SU-DHL-6 (cell line): ENCODE measurements at regions not wholly inside any gene's neighbourhood (a gene's known extent, or its start where the extent isn't known, plus 50 kb on each side); places are given as distances from the start of the nearest gene placed in this dataset.

ENCODE experiments used
- H2AFZ ChIP-seq: fragments of 200-600 bp; sonication (generic); 2 replicates; pipeline ENCODE4 v1.6.1; 2014; ENCODE audit warnings: low read depth, mild to moderate bottlenecking, moderate library complexity, mixed read lengths, antibody characterized with exemption, low read length; ENCODE audit not compliant: severe bottlenecking
- H3F3A ChIP-seq: fragments of 200-600 bp; shearing (Covaris generic); 2 replicates; pipeline ENCODE4 v1.6.0; 2016; ENCODE audit warnings: antibody characterized with exemption, mild to moderate bottlenecking; ENCODE audit not compliant: insufficient read depth
- H3K27ac ChIP-seq: fragments of 200-600 bp; sonication (generic); 2 replicates; pipeline ENCODE4 v1.5.1; 2016; ENCODE audit warnings: low read depth, mild to moderate bottlenecking, low read length, moderate library complexity, mixed read lengths
- H3K27me3 ChIP-seq: fragments of 200-600 bp; sonication (generic), shearing (Covaris generic); 2 replicates; pipeline ENCODE4 v1.6.0; 2014; ENCODE audit warnings: mild to moderate bottlenecking, low read length
- H3K36me3 ChIP-seq: fragments of 200-600 bp; sonication (generic); 2 replicates; pipeline ENCODE4 v1.6.1; 2014; ENCODE audit warnings: mild to moderate bottlenecking, low read length, mixed read lengths
- H3K4me2 ChIP-seq: fragments of 300-600, 200-600 bp; shearing (Covaris generic), sonication (generic); 2 replicates; pipeline ENCODE4 v1.6.0; 2014; ENCODE audit warnings: low read length, low read depth, mild to moderate bottlenecking; ENCODE audit not compliant: poor library complexity, severe bottlenecking
- H3K4me3 ChIP-seq: fragments of 200-600 bp; sonication (generic); 2 replicates; pipeline ENCODE4 v1.5.1; 2014; ENCODE audit warnings: antibody characterized with exemption, low read length, mild to moderate bottlenecking, mixed read lengths; ENCODE audit not compliant: insufficient read depth, poor library complexity, severe bottlenecking
- H3K79me2 ChIP-seq: fragments of 200-600 bp; sonication (generic); 2 replicates; pipeline ENCODE4 v1.6.1; 2014; ENCODE audit warnings: mild to moderate bottlenecking, low read length, moderate library complexity; ENCODE audit not compliant: insufficient read depth
- H3K9ac ChIP-seq: fragments of 200-600 bp; sonication (generic); 2 replicates; pipeline ENCODE4 v1.7.0; 2014; ENCODE audit warnings: mild to moderate bottlenecking, low read length
- H3K9me2 ChIP-seq: fragments of 200-600 bp; sonication (generic); replicated peaks from 2 replicates; pipeline ENCODE4 v1.6.1; 2014; ENCODE audit warnings: low read length; ENCODE audit not compliant: insufficient read depth
- H3K9me3 ChIP-seq: fragments of 200-600 bp; sonication (generic); 2 replicates; pipeline ENCODE4 v1.6.1; 2014; ENCODE audit warnings: low read length, mixed read lengths; ENCODE audit not compliant: insufficient read depth
- H4K20me1 ChIP-seq: fragments of 200-600 bp; sonication (generic); 2 replicates; pipeline ENCODE4 v1.6.1; 2014; ENCODE audit warnings: low read depth, mild to moderate bottlenecking, antibody characterized with exemption, low read length, moderate library complexity, mixed read lengths
- EZH2phosphoT487 ChIP-seq: fragments of 200-600 bp; sonication (generic), shearing (Covaris generic); conservative IDR thresholded peaks from 2 replicates; pipeline ENCODE4 v1.6.1; 2018; ENCODE audit warnings: mild to moderate bottlenecking, antibody characterized with exemption, low read length, moderate library complexity, mixed read lengths
- TF ChIP-seq, protein P1 (sequence below): fragments of 200-600 bp; sonication (generic); IDR thresholded peaks from one replicate; pipeline ENCODE4 v1.5.1; 2017; ENCODE audit warnings: antibody characterized with exemption, mild to moderate bottlenecking, low read length, moderate library complexity; ENCODE audit not compliant: insufficient read depth, poor library complexity, severe bottlenecking

DNA sequence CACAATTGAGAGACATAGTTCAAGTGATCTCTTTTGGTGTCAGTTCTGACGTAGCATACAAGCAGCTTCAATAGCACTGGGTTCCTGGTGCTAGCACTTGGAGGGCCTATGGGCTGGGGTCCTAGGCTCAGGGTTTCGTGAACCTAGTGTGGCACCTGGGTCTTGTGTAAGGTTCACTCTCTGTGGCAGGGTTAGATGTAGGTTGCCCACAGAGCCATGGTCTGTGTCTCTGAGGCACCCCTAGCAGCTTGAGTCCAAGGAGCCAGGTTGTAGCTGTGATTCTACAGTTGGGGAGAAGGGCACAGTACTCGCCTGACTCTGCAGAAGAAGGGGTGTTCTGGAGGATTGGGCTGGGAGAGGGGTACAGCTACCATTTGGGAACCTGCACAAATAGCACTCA lies 282.6 kb upstream of the LRRC3B start:
- no peak overlapping the region for H2AFZ ChIP-seq
- H3K79me2 ChIP-seq: no peaks in the 10 kb centered on the region
- no peak overlapping the region for H3K4me2 ChIP-seq
- TF ChIP-seq, protein P1, sequence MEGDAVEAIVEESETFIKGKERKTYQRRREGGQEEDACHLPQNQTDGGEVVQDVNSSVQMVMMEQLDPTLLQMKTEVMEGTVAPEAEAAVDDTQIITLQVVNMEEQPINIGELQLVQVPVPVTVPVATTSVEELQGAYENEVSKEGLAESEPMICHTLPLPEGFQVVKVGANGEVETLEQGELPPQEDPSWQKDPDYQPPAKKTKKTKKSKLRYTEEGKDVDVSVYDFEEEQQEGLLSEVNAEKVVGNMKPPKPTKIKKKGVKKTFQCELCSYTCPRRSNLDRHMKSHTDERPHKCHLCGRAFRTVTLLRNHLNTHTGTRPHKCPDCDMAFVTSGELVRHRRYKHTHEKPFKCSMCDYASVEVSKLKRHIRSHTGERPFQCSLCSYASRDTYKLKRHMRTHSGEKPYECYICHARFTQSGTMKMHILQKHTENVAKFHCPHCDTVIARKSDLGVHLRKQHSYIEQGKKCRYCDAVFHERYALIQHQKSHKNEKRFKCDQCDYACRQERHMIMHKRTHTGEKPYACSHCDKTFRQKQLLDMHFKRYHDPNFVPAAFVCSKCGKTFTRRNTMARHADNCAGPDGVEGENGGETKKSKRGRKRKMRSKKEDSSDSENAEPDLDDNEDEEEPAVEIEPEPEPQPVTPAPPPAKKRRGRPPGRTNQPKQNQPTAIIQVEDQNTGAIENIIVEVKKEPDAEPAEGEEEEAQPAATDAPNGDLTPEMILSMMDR: no peak
- no peak for TF ChIP-seq EZH2phosphoT487
- H4K20me1 ChIP-seq: no peaks in the 10 kb centered on the region
- no peak overlapping the region for H3K4me3 ChIP-seq
- no peaks in the 10 kb centered on the region for H3F3A ChIP-seq
- H3K36me3 ChIP-seq: no peaks in the 10 kb centered on the region
- H3K9me2 ChIP-seq: no peaks in the 10 kb centered on the region
- H3K27ac ChIP-seq: no peak overlapping the region
- H3K9ac ChIP-seq: no peak overlapping the region
- no peaks in the 10 kb centered on the region for H3K27me3 ChIP-seq
- no peaks in the 10 kb centered on the region for H3K9me3 ChIP-seq

DNA sequence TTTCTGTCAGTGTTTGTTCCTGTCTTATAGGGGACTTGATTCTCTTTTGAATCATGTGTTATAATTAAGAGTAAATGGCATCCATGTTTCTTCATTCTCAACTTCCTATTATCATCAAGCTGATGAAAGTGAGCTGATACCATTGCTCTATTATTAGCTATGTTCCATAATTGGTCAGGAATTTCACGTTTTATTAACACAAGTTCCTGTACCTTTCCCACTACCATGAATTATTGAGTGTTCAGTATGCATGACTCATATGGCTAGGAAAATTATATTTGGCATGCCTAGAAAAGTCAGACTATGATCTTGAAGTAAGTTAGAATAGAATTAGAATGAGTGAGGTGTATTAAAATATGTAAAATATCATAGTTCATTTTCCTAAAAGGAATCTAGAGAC lies 278.9 kb upstream of the LRRC3B start:
- Histone ChIP-seq H3K36me3 (no peaks in the 10 kb centered on the region), H3F3A (no peaks in the 10 kb centered on the region), H3K9me3 (no peaks in the 10 kb centered on the region), H3K4me3 (no peak overlapping the region), H3K9me2 (no peaks in the 10 kb centered on the region), H3K27ac (no peak overlapping the region), H2AFZ (no peak overlapping the region), H3K79me2 (no peaks in the 10 kb centered on the region), H3K27me3 (no peaks in the 10 kb centered on the region), H4K20me1 (no peaks in the 10 kb centered on the region), H3K9ac (no peak overlapping the region), H3K4me2 (no peak overlapping the region)
- TF ChIP-seq, protein P1: no peak
- TF ChIP-seq EZH2phosphoT487: no peak

DNA sequence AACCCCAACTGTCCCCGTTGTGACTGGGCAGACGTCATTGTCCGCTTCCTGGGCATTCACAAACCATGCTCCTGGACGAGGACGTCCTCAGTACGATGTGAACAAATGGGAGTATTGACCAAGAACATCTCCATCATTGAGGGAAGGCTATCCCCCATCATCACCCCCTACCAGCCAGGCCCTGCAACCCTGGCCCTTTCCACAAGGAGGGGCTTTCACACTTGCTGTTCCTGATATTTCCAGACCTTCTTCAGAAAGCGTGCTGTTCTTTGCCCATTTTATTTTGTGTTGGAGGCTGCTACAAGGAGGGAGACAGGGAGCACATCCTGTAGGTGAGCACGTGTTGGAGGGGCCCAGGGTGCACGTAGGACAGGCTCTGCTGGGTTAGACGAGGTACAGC lies 277.0 kb upstream of the LRRC3B start:
- Histone ChIP-seq H4K20me1 (no peaks in the 10 kb centered on the region), H3K27ac (no peak overlapping the region), H3K27me3 (no peaks in the 10 kb centered on the region), H3K9me2 (no peaks in the 10 kb centered on the region), H3K9ac (no peak overlapping the region), H3K4me2 (no peak overlapping the region), H3K4me3 (no peak overlapping the region), H3F3A (no peaks in the 10 kb centered on the region), H3K36me3 (no peaks in the 10 kb centered on the region), H3K9me3 (no peaks in the 10 kb centered on the region), H3K79me2 (no peaks in the 10 kb centered on the region), H2AFZ (no peak overlapping the region)
- no peak for TF ChIP-seq EZH2phosphoT487
- TF ChIP-seq, protein P1: no peak
